DOHH2 (cell line): ENCODE measurements at regions not wholly inside any gene's neighbourhood (a gene's known extent, or its start where the extent isn't known, plus 50 kb on each side); places are given as distances from the start of the nearest gene placed in this dataset.

Source experiments
- EZH2phosphoT487 ChIP-seq: fragments of 200-600 bp; sonication (generic); IDR thresholded peaks from 2 replicates; pipeline ENCODE4 v1.6.1; 2017; ENCODE audit warnings: borderline replicate concordance, mild to moderate bottlenecking, antibody characterized with exemption, low read length, moderate library complexity, mixed read lengths
- TF ChIP-seq, protein P1 (sequence below): fragments of 200-600 bp; sonication (generic); IDR thresholded peaks from one replicate; pipeline ENCODE4 v1.5.1; 2014; ENCODE audit warnings: antibody characterized with exemption, mild to moderate bottlenecking, low read depth, low read length; ENCODE audit not compliant: poor library complexity, severe bottlenecking

DNA sequence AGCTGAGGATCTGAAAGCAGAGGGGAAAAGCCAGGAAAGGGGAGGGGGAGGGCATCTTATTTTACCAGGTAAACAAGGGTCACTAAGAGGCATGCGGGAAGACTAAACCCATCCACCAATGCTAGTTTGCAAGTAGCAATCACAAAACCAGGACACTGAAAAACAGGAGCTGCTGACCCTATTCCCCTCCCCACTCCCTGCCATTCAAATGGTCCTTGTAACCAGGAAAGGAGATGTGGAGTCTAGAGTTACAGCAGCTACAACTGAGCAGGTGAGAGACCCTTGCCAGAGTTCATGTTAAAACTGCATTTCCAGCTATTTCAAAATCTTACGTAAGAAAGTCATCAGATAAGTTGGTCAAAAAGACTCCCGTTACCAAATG is 85.3 kb upstream of the SIMC1 start:
- TF ChIP-seq, protein P1, sequence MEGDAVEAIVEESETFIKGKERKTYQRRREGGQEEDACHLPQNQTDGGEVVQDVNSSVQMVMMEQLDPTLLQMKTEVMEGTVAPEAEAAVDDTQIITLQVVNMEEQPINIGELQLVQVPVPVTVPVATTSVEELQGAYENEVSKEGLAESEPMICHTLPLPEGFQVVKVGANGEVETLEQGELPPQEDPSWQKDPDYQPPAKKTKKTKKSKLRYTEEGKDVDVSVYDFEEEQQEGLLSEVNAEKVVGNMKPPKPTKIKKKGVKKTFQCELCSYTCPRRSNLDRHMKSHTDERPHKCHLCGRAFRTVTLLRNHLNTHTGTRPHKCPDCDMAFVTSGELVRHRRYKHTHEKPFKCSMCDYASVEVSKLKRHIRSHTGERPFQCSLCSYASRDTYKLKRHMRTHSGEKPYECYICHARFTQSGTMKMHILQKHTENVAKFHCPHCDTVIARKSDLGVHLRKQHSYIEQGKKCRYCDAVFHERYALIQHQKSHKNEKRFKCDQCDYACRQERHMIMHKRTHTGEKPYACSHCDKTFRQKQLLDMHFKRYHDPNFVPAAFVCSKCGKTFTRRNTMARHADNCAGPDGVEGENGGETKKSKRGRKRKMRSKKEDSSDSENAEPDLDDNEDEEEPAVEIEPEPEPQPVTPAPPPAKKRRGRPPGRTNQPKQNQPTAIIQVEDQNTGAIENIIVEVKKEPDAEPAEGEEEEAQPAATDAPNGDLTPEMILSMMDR, result no peak
- TF ChIP-seq EZH2phosphoT487, result no peak
